ENCODE measurements at regions not wholly inside any gene's neighbourhood (a gene's known extent, or its start where the extent isn't known, plus 50 kb on each side); places are given as distances from the start of the nearest gene placed in this dataset.
"Not testable (repeated sequence)": the region's sequence is repeated elsewhere in the genome, so short reads cannot be mapped to it uniquely, and the experiment has no call there.

DNA sequence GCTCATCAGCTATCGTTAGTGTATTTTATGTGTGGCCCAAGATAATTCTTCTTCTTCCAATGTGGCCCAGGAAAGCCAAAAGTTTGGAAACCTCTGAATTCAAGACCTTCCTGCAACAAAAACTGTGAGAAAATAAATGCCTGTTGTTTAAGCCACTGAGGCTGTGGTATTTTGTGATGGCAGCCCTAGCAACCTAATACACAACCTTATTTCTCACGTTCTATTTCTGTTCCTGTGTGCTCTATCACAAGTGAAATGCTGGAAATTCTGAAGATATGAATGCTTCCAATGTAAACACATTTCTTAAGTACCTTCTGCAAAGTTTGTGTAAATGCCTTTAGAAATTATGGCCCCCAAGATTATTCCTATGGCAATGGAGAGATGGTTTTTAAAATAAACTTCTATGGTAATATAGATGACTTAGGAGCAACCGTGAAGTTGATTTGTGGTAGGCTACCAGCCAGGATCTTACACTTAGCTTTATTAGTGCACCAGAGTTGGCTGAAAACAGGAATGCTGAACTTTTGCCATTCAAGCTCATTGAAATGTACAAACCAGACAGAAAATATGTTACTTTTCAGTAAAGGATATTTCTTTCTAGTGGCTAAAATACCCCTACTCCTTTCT lies 148.0 kb downstream of the USP46 start:
- TF ChIP-seq, protein P1, sequence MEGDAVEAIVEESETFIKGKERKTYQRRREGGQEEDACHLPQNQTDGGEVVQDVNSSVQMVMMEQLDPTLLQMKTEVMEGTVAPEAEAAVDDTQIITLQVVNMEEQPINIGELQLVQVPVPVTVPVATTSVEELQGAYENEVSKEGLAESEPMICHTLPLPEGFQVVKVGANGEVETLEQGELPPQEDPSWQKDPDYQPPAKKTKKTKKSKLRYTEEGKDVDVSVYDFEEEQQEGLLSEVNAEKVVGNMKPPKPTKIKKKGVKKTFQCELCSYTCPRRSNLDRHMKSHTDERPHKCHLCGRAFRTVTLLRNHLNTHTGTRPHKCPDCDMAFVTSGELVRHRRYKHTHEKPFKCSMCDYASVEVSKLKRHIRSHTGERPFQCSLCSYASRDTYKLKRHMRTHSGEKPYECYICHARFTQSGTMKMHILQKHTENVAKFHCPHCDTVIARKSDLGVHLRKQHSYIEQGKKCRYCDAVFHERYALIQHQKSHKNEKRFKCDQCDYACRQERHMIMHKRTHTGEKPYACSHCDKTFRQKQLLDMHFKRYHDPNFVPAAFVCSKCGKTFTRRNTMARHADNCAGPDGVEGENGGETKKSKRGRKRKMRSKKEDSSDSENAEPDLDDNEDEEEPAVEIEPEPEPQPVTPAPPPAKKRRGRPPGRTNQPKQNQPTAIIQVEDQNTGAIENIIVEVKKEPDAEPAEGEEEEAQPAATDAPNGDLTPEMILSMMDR (IDR thresholded peaks at IDR 0.05; ENCODE audit: low read depth, low read length) = no peak
- no peak for DNase-seq (ENCODE audit: low read depth in 2 of 2)
- H3K4me3 ChIP-seq (replicated peaks in 1 of 2; ENCODE audit: low read depth in 2 of 2, low read length in 2 of 2) = no peak overlapping the region

DNA sequence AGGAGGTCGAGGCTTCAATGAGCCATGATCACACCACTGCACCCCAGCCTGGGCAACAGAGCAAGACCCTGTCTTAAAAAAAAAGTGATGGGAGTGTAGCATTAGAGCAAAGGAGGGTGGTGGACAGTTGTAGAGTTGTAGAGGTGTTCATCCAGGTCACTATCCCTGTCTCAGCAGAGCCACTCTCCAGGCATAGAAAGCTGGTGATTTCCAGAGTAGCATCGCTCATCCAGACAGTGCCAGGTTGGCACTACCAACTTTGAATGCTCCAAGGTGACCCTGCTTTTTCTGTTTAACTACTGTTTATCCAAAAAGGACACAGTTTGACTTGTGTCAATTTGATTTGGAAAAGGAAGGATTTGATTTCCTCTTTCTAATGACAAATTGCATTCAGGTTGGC lies 147.3 kb downstream of the USP46 start:
- TF ChIP-seq, protein P1 (IDR thresholded peaks at IDR 0.05; ENCODE audit: low read depth, low read length) = no peak
- DNase-seq (ENCODE audit: low read depth in 2 of 2) = no peak
- H3K4me3 ChIP-seq (replicated peaks in 1 of 2; ENCODE audit: low read depth in 2 of 2, low read length in 2 of 2) = no peak overlapping the region

DNA sequence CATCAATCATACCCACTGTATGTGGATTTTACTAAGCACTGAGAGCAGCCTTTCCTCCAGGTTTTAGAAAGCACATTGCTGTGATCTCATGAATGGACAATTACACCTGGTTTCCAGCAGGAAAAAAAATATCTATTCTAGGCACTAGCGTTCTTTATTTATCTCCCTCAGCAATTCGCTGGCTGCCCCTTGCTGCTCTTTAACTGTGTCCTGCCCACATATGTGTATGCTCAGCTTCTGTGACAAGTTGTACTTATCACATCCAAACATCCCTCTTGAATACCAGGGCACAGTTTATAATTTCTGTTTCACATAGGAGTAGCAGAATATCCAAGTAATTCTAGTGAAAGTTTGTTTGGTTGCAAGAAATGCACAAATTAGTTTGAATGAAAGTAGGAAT lies 146.8 kb downstream of the USP46 start:
- no peak overlapping the region for H3K4me3 ChIP-seq (replicated peaks in 1 of 2; ENCODE audit: low read depth in 2 of 2, low read length in 2 of 2)
- TF ChIP-seq, protein P1 (IDR thresholded peaks at IDR 0.05; ENCODE audit: low read depth, low read length) = no peak

DNA sequence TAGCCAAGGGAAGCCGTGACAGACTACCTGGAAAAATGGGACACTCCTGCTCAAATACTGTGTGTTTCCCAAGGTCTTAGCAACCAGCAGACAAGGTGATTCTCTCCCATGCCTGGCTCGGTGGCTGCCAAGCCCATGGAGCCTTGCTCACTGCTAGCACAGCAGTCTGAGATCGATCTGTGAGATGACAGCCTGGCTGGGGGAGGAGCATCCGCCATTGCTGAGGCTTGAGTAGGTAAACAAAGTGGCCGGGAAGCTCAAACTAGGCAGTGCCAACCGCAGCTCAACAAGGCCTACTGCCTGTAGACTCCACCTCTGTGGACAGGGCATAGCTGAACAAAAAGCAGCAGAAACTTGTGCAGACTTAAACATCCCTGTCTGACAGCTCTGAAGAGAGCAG lies 137.0 kb downstream of the USP46 start:
- DNase-seq (ENCODE audit: low read depth in 2 of 2); H3K4me3 ChIP-seq (replicated peaks in 1 of 2; ENCODE audit: low read depth in 2 of 2, low read length in 2 of 2): not testable (repeated sequence)

More for the DNA sequence above, 146.8 kb downstream of the USP46 start:
- no peak for DNase-seq (ENCODE audit: low read depth in 2 of 2)

DNA sequence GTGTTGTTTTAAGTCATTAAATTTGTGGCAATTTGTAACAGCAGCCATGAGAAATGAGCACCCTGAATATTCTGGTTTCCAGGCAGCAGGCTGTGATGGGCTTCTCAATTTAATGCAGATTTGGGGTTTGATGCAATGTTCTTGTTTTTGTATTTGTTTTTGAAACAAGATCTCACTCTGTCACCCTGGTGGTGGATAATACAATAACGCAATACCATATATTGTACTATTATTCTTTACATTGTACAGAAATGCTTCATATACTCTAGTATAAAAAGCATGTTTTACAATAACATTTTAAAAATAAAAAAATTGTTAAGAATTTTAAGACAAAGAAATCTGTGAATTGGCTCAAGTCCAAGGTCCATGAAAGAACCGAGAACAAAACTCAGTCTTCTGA lies 129.1 kb downstream of the USP46 start:
- no peak for DNase-seq (ENCODE audit: low read depth in 2 of 2)
- no peak overlapping the region for H3K4me3 ChIP-seq (replicated peaks in 1 of 2; ENCODE audit: low read depth in 2 of 2, low read length in 2 of 2)
- TF ChIP-seq, protein P1 (IDR thresholded peaks at IDR 0.05; ENCODE audit: low read depth, low read length) = no peak

DNA sequence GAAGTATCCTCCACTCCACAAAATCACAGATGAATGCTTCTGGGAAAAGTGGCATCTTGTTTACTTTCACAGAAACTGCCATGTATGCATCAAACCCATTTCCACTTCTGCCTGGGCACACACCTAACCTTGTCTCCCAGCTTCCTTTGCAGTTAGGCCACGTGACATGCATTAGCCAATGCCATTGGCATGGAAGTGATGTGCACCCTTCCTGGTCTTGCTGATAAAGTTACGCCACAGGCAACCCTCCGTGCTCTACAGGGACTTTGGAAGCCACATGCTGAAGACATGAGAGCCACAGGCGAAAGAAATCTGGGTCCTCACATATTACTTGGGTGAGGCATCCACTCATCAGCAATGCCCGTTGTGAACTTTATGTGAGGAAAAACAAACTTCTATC lies 123.3 kb downstream of the USP46 start:
- TF ChIP-seq, protein P1 (IDR thresholded peaks at IDR 0.05; ENCODE audit: low read depth, low read length) = no peak
- DNase-seq (ENCODE audit: low read depth in 2 of 2) = no peak
- no peak overlapping the region for H3K4me3 ChIP-seq (replicated peaks in 1 of 2; ENCODE audit: low read depth in 2 of 2, low read length in 2 of 2)
